GM10248 (cell line): ENCODE measurements at regions not wholly inside any gene's neighbourhood (a gene's known extent, or its start where the extent isn't known, plus 50 kb on each side); places are given as distances from the start of the nearest gene placed in this dataset.

Experiments
- CTCF ChIA-PET: fragments of 300-600 bp; sonication (Branson Sonifier 250); formaldehyde crosslinking; extraction: SDS; loops from one replicate; lab custom pipeline; 2021; ENCODE audit warnings: antibody characterized with exemption; lab: Yijun Ruan, JAX
- POLR2A ChIA-PET: fragments of 350-650 bp; sonication (Branson Sonifier 250); formaldehyde crosslinking; extraction: SDS; loops from one replicate; lab custom pipeline; 2020; ENCODE audit warnings: antibody characterized with exemption; lab: Yijun Ruan, JAX
- DNase-seq: peaks from one replicate; pipeline ENCODE4 v3.0.0; 2012; ENCODE audit errors: extremely low spot score
- TF ChIP-seq, protein P1 (sequence below): IDR thresholded peaks from 2 replicates; pipeline ENCODE4 v1.5.1; 2012; ENCODE audit warnings: mild to moderate bottlenecking, low read depth; ENCODE audit errors: extremely low read depth, missing control alignments, control extremely low read depth

DNA sequence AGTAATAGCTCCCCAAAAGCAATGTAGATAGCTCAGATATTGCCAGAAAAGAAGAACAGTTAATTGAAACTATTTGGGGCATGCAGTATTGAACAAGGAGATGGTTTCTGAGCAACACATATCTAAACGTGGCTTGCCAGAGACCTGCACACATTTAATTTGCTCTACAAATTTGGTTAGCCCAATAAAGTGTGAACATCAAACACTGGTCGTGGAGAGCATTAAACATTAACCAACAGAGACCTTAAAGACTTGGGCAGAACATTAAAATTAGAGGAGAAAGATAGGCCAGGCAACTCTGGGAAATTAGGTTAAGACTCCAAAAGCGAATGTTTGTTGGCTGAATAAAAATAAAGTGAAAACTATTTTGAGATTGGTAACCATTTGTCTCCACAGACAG lies 61.6 kb upstream of the ARID5B start:
- no peak for DNase-seq
- POLR2A ChIA-PET = no interaction called here
- TF ChIP-seq, protein P1, sequence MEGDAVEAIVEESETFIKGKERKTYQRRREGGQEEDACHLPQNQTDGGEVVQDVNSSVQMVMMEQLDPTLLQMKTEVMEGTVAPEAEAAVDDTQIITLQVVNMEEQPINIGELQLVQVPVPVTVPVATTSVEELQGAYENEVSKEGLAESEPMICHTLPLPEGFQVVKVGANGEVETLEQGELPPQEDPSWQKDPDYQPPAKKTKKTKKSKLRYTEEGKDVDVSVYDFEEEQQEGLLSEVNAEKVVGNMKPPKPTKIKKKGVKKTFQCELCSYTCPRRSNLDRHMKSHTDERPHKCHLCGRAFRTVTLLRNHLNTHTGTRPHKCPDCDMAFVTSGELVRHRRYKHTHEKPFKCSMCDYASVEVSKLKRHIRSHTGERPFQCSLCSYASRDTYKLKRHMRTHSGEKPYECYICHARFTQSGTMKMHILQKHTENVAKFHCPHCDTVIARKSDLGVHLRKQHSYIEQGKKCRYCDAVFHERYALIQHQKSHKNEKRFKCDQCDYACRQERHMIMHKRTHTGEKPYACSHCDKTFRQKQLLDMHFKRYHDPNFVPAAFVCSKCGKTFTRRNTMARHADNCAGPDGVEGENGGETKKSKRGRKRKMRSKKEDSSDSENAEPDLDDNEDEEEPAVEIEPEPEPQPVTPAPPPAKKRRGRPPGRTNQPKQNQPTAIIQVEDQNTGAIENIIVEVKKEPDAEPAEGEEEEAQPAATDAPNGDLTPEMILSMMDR = no peak

DNA sequence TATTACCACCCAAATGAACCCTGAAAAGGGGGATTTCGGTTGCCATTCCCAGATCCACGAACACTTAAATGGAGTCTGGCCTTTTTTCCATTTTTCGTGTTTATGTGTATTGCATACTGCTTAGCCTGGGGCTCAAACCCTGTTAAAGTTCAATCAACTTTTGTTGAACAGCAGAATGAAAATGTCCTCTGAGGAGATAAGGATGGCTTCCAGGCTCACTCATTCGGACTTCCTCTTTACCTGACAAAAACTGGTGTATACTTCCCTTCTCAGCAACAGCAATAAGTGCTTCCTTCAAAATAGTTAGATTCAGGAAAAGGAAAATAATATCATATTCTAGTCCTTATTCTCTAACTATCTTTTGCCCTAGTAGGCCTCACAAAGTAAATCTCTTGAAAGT lies 61.1 kb upstream of the ARID5B start:
- DNase-seq = no peak
- CTCF ChIA-PET = no interaction called here
- POLR2A ChIA-PET = no interaction called here
- TF ChIP-seq, protein P1 = no peak

More for the DNA sequence above, 61.6 kb upstream of the ARID5B start:
- CTCF ChIA-PET = no interaction called here

DNA sequence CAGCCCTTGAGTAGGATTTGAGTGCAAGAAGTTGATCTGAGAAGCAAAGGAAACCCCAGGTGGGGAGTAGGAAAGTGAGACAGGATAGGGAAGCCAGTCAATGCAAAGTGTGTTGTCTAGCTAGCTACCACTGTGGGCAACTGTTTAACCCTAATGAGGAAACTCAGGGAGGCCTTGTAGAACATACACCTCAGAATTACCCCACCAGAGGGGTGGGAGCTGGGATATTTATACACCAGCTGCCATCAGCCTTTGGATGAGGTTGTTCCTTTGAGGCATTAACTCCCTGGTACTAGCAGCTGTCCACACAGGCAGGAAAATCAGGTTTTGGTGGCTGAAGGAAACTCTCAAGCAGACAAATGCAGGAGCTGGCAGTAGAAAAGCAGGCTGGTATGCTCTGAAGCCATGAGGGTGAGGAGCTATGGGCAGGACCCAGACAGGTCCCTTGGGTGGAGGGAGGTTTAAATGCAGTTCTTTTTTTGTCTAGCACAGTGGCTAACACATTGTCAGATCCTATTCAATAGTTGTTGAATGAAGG lies 60.1 kb upstream of the ARID5B start:
- ChIA-PET POLR2A (no interaction called here), CTCF (interaction anchor here (1.2 kb wide), 1 partner anchor 23 kb away, joined by 3 read pairs; no protein-coding TSS in a partner anchor)
- no peak for DNase-seq
- TF ChIP-seq, protein P1 = no peak

DNA sequence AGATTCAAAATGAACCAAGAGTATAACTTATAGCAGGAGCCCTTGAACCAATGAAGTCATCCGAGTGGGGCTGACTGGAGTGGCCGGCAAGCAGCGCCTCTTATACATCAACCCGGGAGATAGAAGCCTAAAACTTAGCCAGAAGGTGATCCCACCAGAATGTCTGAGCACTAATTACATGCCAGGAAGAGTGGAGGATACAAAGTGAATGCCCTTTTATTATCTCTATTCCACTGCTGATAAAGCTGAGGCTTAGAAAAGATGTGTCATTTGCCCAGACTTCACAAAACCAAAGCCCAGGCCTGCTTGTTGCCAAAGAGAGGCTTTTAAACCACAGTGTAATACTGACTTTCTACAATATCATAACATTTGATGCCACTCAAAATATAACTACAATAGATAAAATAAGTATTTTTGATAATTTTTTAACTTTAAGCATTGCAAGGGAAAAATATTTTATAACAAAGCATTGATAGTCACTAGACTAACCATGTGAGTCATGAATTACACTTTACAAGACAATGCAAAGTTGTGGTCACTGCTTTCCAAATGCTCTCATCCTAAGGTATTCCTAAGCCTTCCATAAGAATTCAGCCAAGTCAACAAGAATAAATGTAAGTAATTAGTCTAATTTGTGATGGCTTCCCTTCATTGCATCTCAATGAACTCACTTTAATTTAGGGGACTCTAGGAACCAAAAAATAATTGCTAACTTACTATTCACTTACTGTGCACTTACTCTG lies 58.6 kb upstream of the ARID5B start:
- no peak for DNase-seq
- TF ChIP-seq, protein P1 = no peak
- CTCF ChIA-PET = no interaction called here
- POLR2A ChIA-PET = no interaction called here

DNA sequence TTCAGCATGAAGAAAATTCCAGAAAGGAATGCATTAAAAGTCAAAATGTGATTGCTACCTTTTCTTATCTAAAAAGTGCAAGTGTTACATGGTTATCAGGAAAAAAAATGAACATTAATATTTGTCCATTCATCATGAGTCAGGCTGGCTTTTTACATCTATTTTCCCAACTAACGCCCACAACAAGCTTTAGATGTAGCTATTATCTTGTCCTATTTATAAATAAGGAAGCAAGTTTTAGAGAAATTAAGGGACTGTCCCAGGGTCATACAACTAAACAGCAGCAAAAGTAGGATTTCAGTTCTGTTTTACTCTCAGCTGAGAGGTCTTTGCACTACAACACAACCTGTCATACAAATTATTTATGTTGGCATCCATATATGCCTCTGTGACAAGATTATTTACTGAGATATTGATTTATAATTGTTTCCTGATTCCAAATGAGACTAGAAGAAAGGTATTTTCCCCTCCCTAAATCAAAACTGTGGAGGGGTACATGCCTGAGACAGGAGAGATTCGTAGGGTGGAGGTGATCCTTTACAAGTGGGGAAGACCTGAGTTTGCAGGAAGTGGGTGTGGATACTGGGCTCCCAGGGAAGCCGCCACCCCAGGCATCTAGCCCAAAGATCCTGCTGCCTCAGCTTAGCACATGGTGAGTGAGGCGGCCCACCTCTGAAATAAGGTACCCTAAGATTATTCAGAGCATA lies 57.2 kb upstream of the ARID5B start:
- POLR2A ChIA-PET = no interaction called here
- CTCF ChIA-PET = interaction anchor here (1.4 kb wide), 1 partner anchor 82 kb away, joined by 3 read pairs; no protein-coding TSS in a partner anchor
- TF ChIP-seq, protein P1 = no peak
- peak; percentile 23 for DNase-seq

DNA sequence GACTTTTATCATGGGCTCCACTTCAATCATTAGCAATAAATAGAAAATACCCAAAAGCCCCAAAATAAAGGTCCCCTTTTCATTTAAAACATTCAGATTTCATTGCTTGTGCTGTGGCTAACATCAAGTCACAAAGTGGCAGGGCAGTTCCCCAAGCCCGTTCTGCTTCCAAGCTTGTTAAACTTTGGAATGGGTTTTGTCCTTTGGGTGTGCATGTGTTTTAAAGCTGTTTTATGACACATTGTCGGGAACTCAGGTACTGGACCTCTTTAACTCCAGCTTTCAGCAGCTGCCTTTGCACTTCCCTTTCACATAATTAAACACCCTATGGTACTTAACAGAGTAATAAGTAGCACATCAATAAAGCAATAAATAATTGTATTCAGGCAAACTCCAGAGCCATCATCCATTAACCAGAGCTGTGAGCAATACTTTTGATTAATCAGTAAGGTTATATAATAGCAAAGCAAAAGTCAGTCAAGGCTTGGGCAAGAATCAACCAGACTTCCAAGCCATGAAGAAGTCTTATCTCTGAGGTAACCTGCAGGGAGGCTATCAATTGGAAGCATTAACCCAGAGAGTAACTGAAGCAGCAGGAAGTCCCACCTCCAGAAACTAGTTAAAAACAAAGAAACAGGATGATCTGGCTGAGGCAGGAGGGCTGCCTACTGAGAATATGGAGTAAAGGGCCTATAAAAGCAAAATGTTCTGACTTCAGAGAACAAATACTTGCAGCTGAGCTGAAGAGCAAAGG lies 56.1 kb upstream of the ARID5B start:
- no peak for DNase-seq
- ChIA-PET CTCF (interaction anchor here (0.8 to 1.4 kb wide), 4 partner anchors 10 to 94 kb away, joined by 3 read pairs; no protein-coding TSS in a partner anchor), POLR2A (no interaction called here)
- TF ChIP-seq, protein P1 = no peak
